T follicular helper cell (primary cell): ENCODE measurements at regions not wholly inside any gene's neighbourhood (a gene's known extent, or its start where the extent isn't known, plus 50 kb on each side); places are given as distances from the start of the nearest gene placed in this dataset.

Experiments used
- DNase-seq: peaks from one replicate; pipeline ENCODE4 v3.0.0-alpha.2; 2020; ENCODE audit warnings: low read depth

DNA sequence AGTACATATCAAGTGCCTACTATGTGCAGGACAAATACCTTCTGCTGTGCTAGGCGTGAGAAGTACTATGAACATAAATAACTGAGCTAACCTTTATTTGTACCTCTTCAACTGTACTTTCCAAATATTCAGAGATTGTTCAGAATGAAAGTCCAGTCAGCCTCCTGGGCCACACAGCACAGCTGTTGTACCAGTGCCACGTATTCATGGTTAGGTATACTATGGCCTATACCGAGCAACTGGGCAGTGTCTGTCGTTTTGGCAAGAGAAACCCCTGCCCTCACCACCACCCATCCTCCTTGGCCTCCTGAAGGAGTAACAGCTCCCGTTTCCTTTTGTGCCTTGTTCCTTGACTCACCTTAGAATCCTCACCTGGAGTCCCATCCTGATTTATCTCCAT, 53.0 kb downstream of the RASSF10 start:
- no peak for DNase-seq

- no peak for DNase-seq
These were observed 55.5 kb downstream of the RASSF10 start for GRCh38 chr11:13064593-13064992.

DNA sequence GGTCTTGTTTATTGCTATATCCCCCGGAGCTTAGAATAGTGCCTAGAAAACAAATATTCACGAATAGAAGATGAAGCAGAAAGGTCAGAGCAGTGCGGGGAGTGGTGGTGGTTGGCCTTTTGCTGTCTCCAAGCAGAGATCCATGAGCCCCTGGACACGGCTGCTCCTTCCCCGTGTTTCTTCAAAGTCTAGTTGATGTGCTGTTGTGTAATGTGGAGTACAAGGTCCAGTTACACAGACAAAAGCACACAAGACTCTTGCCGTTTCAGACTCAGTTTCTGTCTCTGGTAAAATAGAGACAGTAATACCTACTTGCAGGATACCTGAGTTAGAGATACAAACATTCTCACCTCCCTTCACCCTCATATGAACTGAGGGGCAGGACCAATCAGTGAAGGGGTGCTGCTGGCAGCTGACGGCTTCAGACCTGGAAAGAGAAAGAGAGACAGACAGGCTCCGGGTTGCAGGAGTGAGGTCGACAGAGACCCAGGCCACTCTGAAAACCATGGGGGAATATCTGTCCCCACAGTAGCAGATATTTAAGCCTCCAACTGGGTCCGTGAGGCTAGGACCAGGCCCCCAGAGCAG, 56.2 kb downstream of the RASSF10 start:
- no peak for DNase-seq

DNA sequence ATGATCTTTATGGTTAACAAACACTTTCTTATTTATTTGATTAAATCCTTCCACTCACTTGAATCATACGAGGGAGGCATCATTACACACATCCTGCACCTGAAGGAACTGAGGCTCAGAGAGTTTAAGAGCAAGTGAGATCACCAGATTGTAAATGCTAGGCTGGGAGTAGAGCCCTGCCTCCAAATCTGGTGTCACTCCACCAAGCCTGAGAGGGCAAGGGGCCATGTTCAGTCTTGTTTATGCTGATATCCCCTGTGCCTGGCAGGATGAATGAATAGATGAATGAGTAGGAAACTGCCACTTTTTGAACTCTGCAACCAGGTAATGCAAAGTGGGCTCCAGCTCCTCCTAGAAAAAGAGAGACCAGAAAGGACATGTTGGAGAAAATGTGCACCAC, 59.1 kb downstream of the RASSF10 start:
- no peak for DNase-seq

GRCh38 chr11:13073119-13073981, 64.2 kb downstream of the RASSF10 start:
- no peak for DNase-seq

- no peak for DNase-seq
These were observed 65.8 kb downstream of the RASSF10 start for GRCh38 chr11:13074714-13075464.

- no peak for DNase-seq
These were observed 67.8 kb downstream of the RASSF10 start for GRCh38 chr11:13076961-13077360.

DNA sequence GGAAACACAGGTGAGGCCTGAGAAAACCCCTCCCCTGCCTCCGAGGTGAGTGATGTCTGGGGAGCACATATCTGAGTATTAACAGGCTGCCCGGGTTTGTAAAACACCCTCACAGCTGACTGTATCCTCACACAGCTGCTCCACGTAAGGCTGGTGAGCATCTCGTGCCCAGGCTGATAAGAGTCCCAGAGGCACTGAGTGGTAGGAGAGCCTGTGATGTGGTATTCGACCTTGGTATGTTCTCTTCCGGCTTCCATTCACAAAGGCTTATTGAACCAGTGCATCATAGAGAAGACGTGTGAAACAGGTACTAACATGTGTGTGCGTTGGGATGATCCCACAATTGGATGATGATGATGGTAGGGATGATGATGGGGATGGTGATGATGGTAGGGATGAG, 71.7 kb downstream of the RASSF10 start:
- no peak for DNase-seq

- no peak for DNase-seq
These were observed 73.5 kb downstream of the RASSF10 start for GRCh38 chr11:13082588-13082987.

- no peak for DNase-seq
These were observed 81.2 kb downstream of the RASSF10 start for GRCh38 chr11:13090228-13090708.

- DNase-seq: no peak
These were observed 82.3 kb downstream of the RASSF10 start for GRCh38 chr11:13091373-13091772.

DNA sequence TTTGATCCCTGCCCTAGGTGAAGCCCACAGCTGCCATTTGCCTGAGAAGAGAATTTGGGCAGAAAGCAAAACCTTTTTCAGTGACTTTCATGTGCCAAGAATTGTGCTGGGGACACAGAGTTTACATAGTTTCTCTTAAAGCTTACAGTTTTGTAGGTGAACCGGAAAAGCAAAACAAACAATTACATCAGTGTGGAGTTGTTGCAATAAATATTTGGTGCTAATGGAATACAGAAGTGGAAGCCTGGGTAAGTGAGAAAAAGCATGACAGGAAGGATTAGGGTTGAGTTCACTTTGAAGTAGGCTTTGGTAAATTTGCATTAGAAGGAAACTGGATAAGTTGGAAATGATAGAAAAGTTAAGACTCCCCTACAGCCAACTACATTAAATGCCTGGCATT, 82.7 kb downstream of the RASSF10 start:
- DNase-seq: no peak

GRCh38 chr11:13094930-13095687, 86.0 kb downstream of the RASSF10 start:
- DNase-seq: no peak

GRCh38 chr11:13098063-13098462, 88.9 kb downstream of the RASSF10 start:
- no peak for DNase-seq

- DNase-seq: no peak
These were observed 89.6 kb downstream of the RASSF10 start for GRCh38 chr11:13098616-13099289.

GRCh38 chr11:13101644-13102512, 92.8 kb downstream of the RASSF10 start:
- no peak for DNase-seq

GRCh38 chr11:13102513-13102840, 93.4 kb downstream of the RASSF10 start:
- DNase-seq: no peak

DNA sequence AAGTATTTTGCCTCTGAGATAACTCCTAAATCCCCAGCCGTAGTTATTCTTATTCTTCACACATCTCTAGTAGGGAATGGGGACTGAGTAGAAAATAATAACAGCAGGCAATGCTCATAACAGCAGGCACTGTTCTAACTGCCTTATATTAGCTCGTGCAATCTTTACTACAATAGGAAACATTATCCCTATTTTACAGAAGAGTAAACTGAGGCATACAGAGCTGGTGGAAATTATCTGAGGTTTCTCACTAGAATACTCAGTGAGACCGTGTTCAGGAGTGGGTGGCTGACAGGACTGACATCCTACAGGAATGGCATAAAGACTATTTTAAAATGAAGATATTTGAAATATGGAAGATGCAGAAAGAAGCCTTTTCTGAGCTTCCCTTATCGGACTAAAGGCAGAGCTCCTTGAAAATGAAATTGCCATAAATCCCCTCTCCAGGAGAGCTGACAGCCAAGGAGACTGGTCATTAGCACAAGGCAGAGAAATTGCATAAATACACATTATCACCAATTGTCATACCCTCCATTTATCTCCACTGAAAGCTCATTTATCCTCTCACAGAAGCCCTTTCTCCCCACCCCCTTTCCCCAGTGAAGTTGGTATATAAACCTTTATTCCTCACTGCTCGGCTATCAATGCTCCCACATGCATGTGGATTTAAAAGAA, 93.9 kb downstream of the RASSF10 start:
- DNase-seq: no peak

DNA sequence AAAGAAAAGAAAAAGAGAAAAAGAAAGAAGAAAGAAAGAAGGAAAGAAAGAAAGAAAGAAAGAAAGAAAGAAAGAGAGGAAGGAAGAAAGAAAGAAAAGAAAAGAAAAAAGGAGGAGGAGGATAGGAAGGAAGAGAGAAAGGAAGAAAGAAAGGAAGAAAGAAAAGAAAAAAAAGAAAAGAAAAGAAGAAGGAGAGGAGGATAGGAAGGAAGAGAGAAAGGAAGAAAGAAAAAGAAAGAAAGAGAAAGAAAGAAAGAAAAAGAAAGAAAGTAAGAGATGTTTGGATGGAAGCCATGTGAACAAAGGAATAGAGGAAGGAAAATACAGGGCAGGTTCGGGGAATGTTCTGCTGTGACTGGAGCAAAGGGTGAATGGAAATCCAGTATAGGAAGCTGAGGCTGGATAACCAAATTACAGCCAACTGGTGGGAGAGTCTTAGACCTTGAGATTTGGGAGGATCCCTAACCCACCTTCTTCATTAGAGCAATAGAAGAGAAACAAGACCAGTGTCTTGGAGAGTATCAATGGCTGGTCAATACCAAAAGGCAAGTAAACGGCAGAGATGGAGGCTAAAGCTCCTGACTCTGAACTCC, 94.9 kb downstream of the RASSF10 start:
- no peak for DNase-seq
